Neural cell (in vitro differentiated cells): ENCODE measurements at regions not wholly inside any gene's neighbourhood (a gene's known extent, or its start where the extent isn't known, plus 50 kb on each side); places are given as distances from the start of the nearest gene placed in this dataset.
"Not testable (repeated sequence)": the region's sequence is repeated elsewhere in the genome, so short reads cannot be mapped to it uniquely, and the experiment has no call there.

Source experiments
- H2AFZ ChIP-seq: fragments of 200-600, 300-800 bp; sonication (generic), shearing (Covaris generic); 2 replicates; pipeline ENCODE4 v1.6.0; 2014; ENCODE audit warnings: low read depth, mild to moderate bottlenecking, antibody characterized with exemption, low read length, moderate library complexity
- H3F3A ChIP-seq: fragments of 200-600 bp; shearing (Covaris generic); 2 replicates; pipeline ENCODE4 v1.6.1; 2016; ENCODE audit warnings: mild to moderate bottlenecking, moderate library complexity, mixed read lengths, antibody characterized with exemption, low read length; ENCODE audit not compliant: insufficient read depth, poor library complexity, severe bottlenecking
- H3K27ac ChIP-seq: fragments of 200-600, 300-800 bp; sonication (generic), shearing (Covaris generic); 2 replicates; pipeline ENCODE4 v1.5.1; 2014; ENCODE audit warnings: mild to moderate bottlenecking, low read length, moderate library complexity
- H3K27me3 ChIP-seq: fragments of 300-800, 200-600 bp; sonication (generic), shearing (Covaris generic); 2 replicates; pipeline ENCODE4 v1.6.0; 2014; ENCODE audit warnings: mild to moderate bottlenecking, low read depth, low read length, moderate library complexity; ENCODE audit not compliant: insufficient read depth
- H3K36me3 ChIP-seq: fragments of 300-800, 200-600 bp; sonication (generic), shearing (Covaris generic); 2 replicates; pipeline ENCODE4 v1.5.1; 2014; ENCODE audit warnings: mild to moderate bottlenecking, antibody characterized with exemption, low read length, moderate library complexity; ENCODE audit not compliant: insufficient read depth
- H3K4me2 ChIP-seq: fragments of 300-800, 200-600 bp; sonication (generic), shearing (Covaris generic); 2 replicates; pipeline ENCODE4 v1.6.0; 2014; ENCODE audit warnings: mild to moderate bottlenecking, low read length
- H3K4me3 ChIP-seq: fragments of 300-800, 200-600 bp; sonication (generic), shearing (Covaris generic); 2 replicates; pipeline ENCODE4 v1.5.1; 2014; ENCODE audit warnings: mild to moderate bottlenecking, low read length, moderate library complexity
- H3K79me2 ChIP-seq: fragments of 200-600 bp; shearing (Covaris generic); replicated peaks from 2 replicates; pipeline ENCODE4 v1.6.0; 2014; ENCODE audit warnings: mild to moderate bottlenecking, low read length, moderate library complexity; ENCODE audit not compliant: insufficient read depth
- H3K9ac ChIP-seq: fragments of 300-800, 200-600 bp; sonication (generic), shearing (Covaris generic); 2 replicates; pipeline ENCODE4 v1.6.1; 2016; ENCODE audit warnings: mild to moderate bottlenecking, low read length, mixed read lengths
- H3K9me2 ChIP-seq: fragments of 200-600 bp; shearing (Covaris generic); 2 replicates; pipeline ENCODE4 v1.6.1; 2016; ENCODE audit warnings: mild to moderate bottlenecking, low read length, mixed read lengths; ENCODE audit not compliant: insufficient read depth
- H3K9me3 ChIP-seq: fragments of 200-600, 300-800 bp; sonication (generic), shearing (Covaris generic); 2 replicates; pipeline ENCODE4 v1.6.1; 2016; ENCODE audit warnings: mild to moderate bottlenecking, mixed run types, low read length, moderate library complexity, mixed read lengths
- H4K20me1 ChIP-seq: fragments of 200-600 bp; shearing (Covaris generic); 2 replicates; pipeline ENCODE4 v1.6.1; 2016; ENCODE audit warnings: mild to moderate bottlenecking, mixed run types; ENCODE audit not compliant: insufficient read depth
- CTCF ChIP-seq: fragments of 450-650 bp; IDR thresholded peaks from 2 replicates; pipeline ENCODE4 v1.5.1; 2014; ENCODE audit warnings: antibody characterized with exemption, mild to moderate bottlenecking, moderate library complexity; ENCODE audit not compliant: poor library complexity, severe bottlenecking
- EP300 ChIP-seq: fragments of 450-650 bp; conservative IDR thresholded peaks from 2 replicates; pipeline ENCODE4 v1.6.1; 2014; ENCODE audit warnings: antibody characterized with exemption, mild to moderate bottlenecking, moderate library complexity; ENCODE audit not compliant: poor library complexity, severe bottlenecking
- EZH2 ChIP-seq: fragments of 200-600, 300-800 bp; shearing (Covaris generic), sonication (generic); IDR thresholded peaks from 2 replicates; pipeline ENCODE4 v1.6.1; 2014; ENCODE audit warnings: antibody characterized with exemption, low read length, borderline replicate concordance, mild to moderate bottlenecking; ENCODE audit not compliant: insufficient read depth, poor library complexity, severe bottlenecking
- MXI1 ChIP-seq: fragments of 450-650 bp; conservative IDR thresholded peaks from 2 replicates; pipeline ENCODE4 v1.6.1; 2014; ENCODE audit warnings: antibody characterized with exemption, mild to moderate bottlenecking; ENCODE audit not compliant: poor library complexity, severe bottlenecking
- POLR2AphosphoS5 ChIP-seq: IDR thresholded peaks from 2 replicates; pipeline ENCODE4 v1.6.1; 2012
- RAD21 ChIP-seq: fragments of 450-650 bp; conservative IDR thresholded peaks from 2 replicates; pipeline ENCODE4 v1.6.1; 2014; ENCODE audit warnings: antibody characterized with exemption, mild to moderate bottlenecking, moderate library complexity
- REST ChIP-seq: IDR thresholded peaks from 2 replicates; pipeline ENCODE4 v1.6.1; 2012; ENCODE audit warnings: borderline replicate concordance
- SMC3 ChIP-seq: fragments of 450-650 bp; conservative IDR thresholded peaks from 2 replicates; pipeline ENCODE4 v1.6.1; 2014; ENCODE audit warnings: antibody characterized with exemption, mild to moderate bottlenecking, moderate library complexity; ENCODE audit not compliant: poor library complexity
- TAF1 ChIP-seq: IDR thresholded peaks from 2 replicates; pipeline ENCODE4 v1.6.1; 2012; ENCODE audit warnings: low read depth

- Histone ChIP-seq H3K36me3 (no peaks in the 10 kb centered on the region), H3F3A (no peaks in the 10 kb centered on the region), H2AFZ (no peak overlapping the region), H3K79me2 (no peaks in the 10 kb centered on the region), H3K4me3 (no peak overlapping the region), H3K9me3 (no peaks in the 10 kb centered on the region), H3K27me3 (no peaks in the 10 kb centered on the region), H3K9ac (no peak overlapping the region), H3K27ac (no peak overlapping the region), H3K4me2 (no peak overlapping the region), H4K20me1 (no peaks in the 10 kb centered on the region), H3K9me2 (no peaks in the 10 kb centered on the region)
- TF ChIP-seq EP300 (no peak), REST (no peak), MXI1 (no peak), EZH2 (no peak)
Observed at GRCh38 chr6:81875782-81876293, 123.4 kb upstream of the TENT5A start.

GRCh38 chr6:81869749-81870508 is 117.4 kb upstream of the TENT5A start:
- not testable (repeated sequence) for H3K4me3 ChIP-seq, H3K27ac ChIP-seq, H3F3A ChIP-seq, H3K4me2 ChIP-seq, H3K27me3 ChIP-seq, H3K9me3 ChIP-seq, H2AFZ ChIP-seq, H3K36me3 ChIP-seq, H4K20me1 ChIP-seq, H3K9ac ChIP-seq, H3K79me2 ChIP-seq, H3K9me2 ChIP-seq

GRCh38 chr6:81865712-81866111 is 113.2 kb upstream of the TENT5A start:
- no peaks in the 10 kb centered on the region for H3K9me3 ChIP-seq
- no peaks in the 10 kb centered on the region for H3F3A ChIP-seq
- H3K9me2 ChIP-seq = no peaks in the 10 kb centered on the region
- TF ChIP-seq REST = no peak
- no peak for TF ChIP-seq TAF1
- no peak for TF ChIP-seq POLR2AphosphoS5
- TF ChIP-seq RAD21 = no peak
- no peak for TF ChIP-seq MXI1
- no peak for TF ChIP-seq EP300
- TF ChIP-seq EZH2 = no peak
- no peak for TF ChIP-seq SMC3
- no peak for TF ChIP-seq CTCF
- H3K4me2 ChIP-seq = no peak overlapping the region
- H3K27me3 ChIP-seq = no peaks in the 10 kb centered on the region
- H3K79me2 ChIP-seq = no peaks in the 10 kb centered on the region
- no peaks in the 10 kb centered on the region for H4K20me1 ChIP-seq
- H3K4me3 ChIP-seq = no peak overlapping the region
- no peak overlapping the region for H3K27ac ChIP-seq
- H3K36me3 ChIP-seq = no peaks in the 10 kb centered on the region
- no peak overlapping the region for H2AFZ ChIP-seq
- no peak overlapping the region for H3K9ac ChIP-seq
